ENCODE measurements at regions not wholly inside any gene's neighbourhood (a gene's known extent, or its start where the extent isn't known, plus 50 kb on each side); places are given as distances from the start of the nearest gene placed in this dataset.

DNA sequence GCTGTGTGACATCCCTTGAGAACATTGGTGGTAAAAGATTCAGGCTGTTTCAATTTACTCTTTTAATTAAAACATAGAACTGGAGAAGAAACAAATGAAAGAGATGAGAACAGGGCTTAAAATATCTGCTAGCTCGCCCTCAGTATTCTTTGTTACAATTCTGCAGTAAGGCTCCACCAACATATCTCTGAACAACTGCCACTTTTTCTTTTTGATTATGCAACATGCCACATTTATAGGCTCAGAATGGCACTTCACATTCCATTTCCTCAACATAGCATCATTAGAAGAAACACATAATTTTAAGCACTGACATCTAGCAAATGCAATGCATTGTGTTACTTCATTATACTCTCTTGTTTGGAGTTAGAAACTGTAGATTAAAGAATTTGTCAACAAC is 1315.2 kb downstream of the LRFN5 start:
- ChIA-PET POLR2A (no interaction called here), CTCF (no interaction called here)
- Mint-ChIP-seq H3K9me3 (peaks cover 4% of the 10 kb centered on the region), H3K27me3 (no peaks in the 10 kb centered on the region), H3K27ac (no peak overlapping the region), H3K4me1 (no peaks in the 10 kb centered on the region), H3K4me3 (no peak overlapping the region), H3K36me3 (ENCODE audit: low read depth) (no peaks in the 10 kb centered on the region)
- TF ChIP-seq, protein P1, sequence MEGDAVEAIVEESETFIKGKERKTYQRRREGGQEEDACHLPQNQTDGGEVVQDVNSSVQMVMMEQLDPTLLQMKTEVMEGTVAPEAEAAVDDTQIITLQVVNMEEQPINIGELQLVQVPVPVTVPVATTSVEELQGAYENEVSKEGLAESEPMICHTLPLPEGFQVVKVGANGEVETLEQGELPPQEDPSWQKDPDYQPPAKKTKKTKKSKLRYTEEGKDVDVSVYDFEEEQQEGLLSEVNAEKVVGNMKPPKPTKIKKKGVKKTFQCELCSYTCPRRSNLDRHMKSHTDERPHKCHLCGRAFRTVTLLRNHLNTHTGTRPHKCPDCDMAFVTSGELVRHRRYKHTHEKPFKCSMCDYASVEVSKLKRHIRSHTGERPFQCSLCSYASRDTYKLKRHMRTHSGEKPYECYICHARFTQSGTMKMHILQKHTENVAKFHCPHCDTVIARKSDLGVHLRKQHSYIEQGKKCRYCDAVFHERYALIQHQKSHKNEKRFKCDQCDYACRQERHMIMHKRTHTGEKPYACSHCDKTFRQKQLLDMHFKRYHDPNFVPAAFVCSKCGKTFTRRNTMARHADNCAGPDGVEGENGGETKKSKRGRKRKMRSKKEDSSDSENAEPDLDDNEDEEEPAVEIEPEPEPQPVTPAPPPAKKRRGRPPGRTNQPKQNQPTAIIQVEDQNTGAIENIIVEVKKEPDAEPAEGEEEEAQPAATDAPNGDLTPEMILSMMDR (IDR thresholded peaks at IDR 0.05): no peak
- intact Hi-C loops (cut with micrococcal nuclease): no loop called here
- ATAC-seq (ENCODE audit: low read depth) (no peak), DNase-seq (no peak)

DNA sequence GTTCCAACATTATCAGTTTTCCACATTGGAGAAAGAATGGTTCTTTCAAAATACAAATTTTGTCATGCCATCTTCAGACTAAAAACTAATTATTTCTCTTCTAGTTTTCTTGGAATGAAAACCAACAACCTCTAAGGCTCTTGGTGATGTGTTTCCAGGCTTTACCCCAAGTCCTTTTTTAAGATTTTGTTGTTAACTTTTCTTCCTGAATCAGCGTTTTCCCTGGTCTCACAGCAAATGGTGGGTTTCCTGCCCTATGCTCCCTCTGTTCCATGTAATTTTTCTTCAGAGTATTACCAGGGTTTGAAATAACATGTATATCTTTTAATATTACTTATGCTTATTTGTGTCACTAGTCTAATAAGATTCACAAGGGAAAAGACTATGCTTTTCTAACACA is 1311.9 kb downstream of the LRFN5 start:
- H3K27me3 Mint-ChIP-seq: no peaks in the 10 kb centered on the region
- DNase-seq (no peak), ATAC-seq (ENCODE audit: low read depth) (no peak)
- no peaks in the 10 kb centered on the region for H3K36me3 Mint-ChIP-seq (ENCODE audit: low read depth)
- CTCF ChIA-PET: no interaction called here
- POLR2A ChIA-PET: no interaction called here
- H3K4me3 Mint-ChIP-seq: no peak overlapping the region
- H3K4me1 Mint-ChIP-seq: no peaks in the 10 kb centered on the region
- H3K27ac Mint-ChIP-seq: no peak overlapping the region
- TF ChIP-seq, protein P1 (IDR thresholded peaks at IDR 0.05): no peak
- peaks cover 4% of the 10 kb centered on the region for H3K9me3 Mint-ChIP-seq
- intact Hi-C loops (cut with micrococcal nuclease): no loop called here

DNA sequence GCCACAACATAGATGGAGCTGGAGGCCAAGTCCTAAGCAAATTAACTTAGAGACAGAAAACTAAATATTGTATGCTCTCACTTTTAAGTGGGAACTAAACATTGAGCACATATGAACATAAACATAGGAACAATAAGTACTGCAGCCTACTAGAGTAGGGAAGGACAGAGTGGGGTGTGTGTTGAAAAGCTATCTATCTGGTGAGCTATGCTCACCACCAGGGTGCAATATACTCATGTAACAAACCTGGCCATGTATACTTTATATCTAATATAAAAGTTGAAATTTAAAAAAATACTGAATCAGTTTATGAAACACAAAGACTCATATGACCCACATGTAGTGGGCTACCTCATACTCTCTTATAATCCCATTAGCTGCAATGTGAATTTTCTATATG is 1305.0 kb downstream of the LRFN5 start:
- no peaks in the 10 kb centered on the region for H3K9me3 Mint-ChIP-seq
- no peaks in the 10 kb centered on the region for H3K4me1 Mint-ChIP-seq
- intact Hi-C loops (cut with micrococcal nuclease): no loop called here
- TF ChIP-seq, protein P1 (IDR thresholded peaks at IDR 0.05): no peak
- no peak overlapping the region for H3K4me3 Mint-ChIP-seq
- ChIA-PET CTCF (no interaction called here), POLR2A (no interaction called here)
- DNase-seq: no peak
- no peaks in the 10 kb centered on the region for H3K36me3 Mint-ChIP-seq (ENCODE audit: low read depth)
- H3K27me3 Mint-ChIP-seq: no peaks in the 10 kb centered on the region
- no peak overlapping the region for H3K27ac Mint-ChIP-seq
- no peak for ATAC-seq (ENCODE audit: low read depth)

DNA sequence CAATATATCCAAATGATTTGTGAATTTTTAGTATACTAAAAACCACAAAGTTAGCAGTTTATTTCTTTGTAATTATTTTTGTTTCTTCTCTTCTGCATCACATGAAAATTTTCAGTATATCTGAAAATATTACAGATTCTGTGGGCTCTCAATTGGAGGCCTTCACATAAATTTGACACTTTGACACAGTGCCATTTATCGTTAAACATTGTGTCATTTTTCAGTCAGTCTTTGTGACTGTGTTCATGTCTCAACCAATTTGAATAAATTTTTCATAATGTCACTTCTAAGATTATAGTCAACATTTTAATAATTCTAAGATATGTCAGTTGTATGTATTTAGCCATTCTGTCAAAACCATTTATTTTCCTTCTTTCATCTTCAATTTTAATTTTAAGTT is 1303.0 kb downstream of the LRFN5 start:
- no peak for DNase-seq
- TF ChIP-seq, protein P1 (IDR thresholded peaks at IDR 0.05): no peak
- no peaks in the 10 kb centered on the region for H3K36me3 Mint-ChIP-seq (ENCODE audit: low read depth)
- ChIA-PET POLR2A (no interaction called here), CTCF (no interaction called here)
- H3K27ac Mint-ChIP-seq: no peak overlapping the region
- H3K4me3 Mint-ChIP-seq: no peak overlapping the region
- ATAC-seq (ENCODE audit: low read depth): no peak
- H3K4me1 Mint-ChIP-seq: no peaks in the 10 kb centered on the region
- intact Hi-C loops (cut with micrococcal nuclease): no loop called here
- H3K27me3 Mint-ChIP-seq: no peaks in the 10 kb centered on the region
- no peaks in the 10 kb centered on the region for H3K9me3 Mint-ChIP-seq

DNA sequence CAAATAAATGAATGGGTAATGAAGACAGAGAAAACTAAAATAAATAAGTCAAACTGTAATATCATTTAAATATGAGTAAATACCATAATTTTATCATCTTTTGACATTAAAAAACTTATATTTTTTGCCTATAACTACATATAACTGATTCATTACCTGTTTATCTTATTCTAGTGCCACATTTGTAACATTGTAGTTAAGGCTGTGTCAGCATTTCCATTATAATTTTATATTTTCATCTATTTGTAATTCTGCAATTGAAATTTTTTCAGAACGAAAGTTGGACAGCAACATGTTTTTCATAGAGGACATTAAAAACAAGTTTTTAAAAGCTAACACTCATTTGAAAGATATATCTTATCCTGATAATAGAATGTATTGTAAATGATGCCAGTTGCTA is 1286.5 kb downstream of the LRFN5 start:
- DNase-seq (no peak), ATAC-seq (ENCODE audit: low read depth) (no peak)
- TF ChIP-seq, protein P1 (IDR thresholded peaks at IDR 0.05): no peak
- ChIA-PET CTCF (no interaction called here), POLR2A (no interaction called here)
- H3K36me3 Mint-ChIP-seq (ENCODE audit: low read depth): no peaks in the 10 kb centered on the region
- peaks cover 2% of the 10 kb centered on the region for H3K4me1 Mint-ChIP-seq
- no peak overlapping the region for H3K27ac Mint-ChIP-seq
- intact Hi-C loops (cut with micrococcal nuclease): no loop called here
- no peak overlapping the region for H3K4me3 Mint-ChIP-seq
- no peaks in the 10 kb centered on the region for H3K27me3 Mint-ChIP-seq
- no peaks in the 10 kb centered on the region for H3K9me3 Mint-ChIP-seq
